Esophagus mucosa (tissue), 1 donor: ENCODE measurements at regions not wholly inside any gene's neighbourhood (a gene's known extent, or its start where the extent isn't known, plus 50 kb on each side); places are given as distances from the start of the nearest gene placed in this dataset.
"Not testable (repeated sequence)": the region's sequence is repeated elsewhere in the genome, so short reads cannot be mapped to it uniquely, and the experiment has no call there.

Experiments used
- ATAC-seq: fragments of 200-7000 bp; cut with Tn5 transposase; one replicate; pipeline ENCODE4 v1.9.1; 2020
- donor health status: DM: yes; HTN: yes; CAD: no.

GRCh38 chrX:140447150-140447549 is 57.7 kb downstream of the SOX3 start:
- no peak for ATAC-seq

GRCh38 chrX:140440876-140441275 is 64.0 kb downstream of the SOX3 start:
- no peak for ATAC-seq

GRCh38 chrX:140439476-140439875 is 65.4 kb downstream of the SOX3 start:
- ATAC-seq, result no peak

GRCh38 chrX:140434347-140434746 is 70.5 kb downstream of the SOX3 start:
- no peak for ATAC-seq

- no peak for ATAC-seq
Observed at GRCh38 chrX:140433582-140433981, 71.3 kb downstream of the SOX3 start.

- ATAC-seq, result no peak
Observed at GRCh38 chrX:140432346-140433175, 72.3 kb downstream of the SOX3 start.

GRCh38 chrX:140431521-140431920 is 73.3 kb downstream of the SOX3 start:
- ATAC-seq, result no peak

- no peak for ATAC-seq
Observed at GRCh38 chrX:140425712-140426395, 79.0 kb downstream of the SOX3 start.

- no peak for ATAC-seq
Observed at GRCh38 chrX:140422501-140422900, 82.4 kb downstream of the SOX3 start.

- ATAC-seq, result not testable (repeated sequence)
Observed at GRCh38 chrX:140402131-140402530, 102.7 kb downstream of the SOX3 start.

GRCh38 chrX:140396326-140396725 is 108.5 kb downstream of the SOX3 start:
- ATAC-seq, result not testable (repeated sequence)

GRCh38 chrX:140393507-140393906 is 111.4 kb downstream of the SOX3 start:
- no peak for ATAC-seq

- no peak for ATAC-seq
Observed at GRCh38 chrX:140391313-140391712, 113.6 kb downstream of the SOX3 start.

GRCh38 chrX:140389331-140389730 is 115.5 kb downstream of the SOX3 start:
- no peak for ATAC-seq

GRCh38 chrX:140362861-140363260 is 142.0 kb downstream of the SOX3 start:
- no peak for ATAC-seq

GRCh38 chrX:140360924-140361323 is 143.9 kb downstream of the SOX3 start:
- no peak for ATAC-seq

GRCh38 chrX:140360284-140360683 is 144.6 kb downstream of the SOX3 start:
- no peak for ATAC-seq

- ATAC-seq, result no peak
Observed at GRCh38 chrX:140355922-140356321, 148.9 kb downstream of the SOX3 start.

- no peak for ATAC-seq
Observed at GRCh38 chrX:140355429-140355828, 149.4 kb downstream of the SOX3 start.

- ATAC-seq, result no peak
Observed at GRCh38 chrX:140354431-140355120, 150.3 kb downstream of the SOX3 start.

GRCh38 chrX:140346729-140347128 is 158.1 kb downstream of the SOX3 start:
- no peak for ATAC-seq

- ATAC-seq, result no peak
Observed at GRCh38 chrX:140343226-140343868, 161.5 kb downstream of the SOX3 start.

- ATAC-seq, result no peak
Observed at GRCh38 chrX:140342410-140342809, 162.5 kb downstream of the SOX3 start.
